Colon (tissue), 2 donors: ENCODE measurements at regions not wholly inside any gene's neighbourhood (a gene's known extent, or its start where the extent isn't known, plus 50 kb on each side); places are given as distances from the start of the nearest gene placed in this dataset.

ENCODE experiments used
- FAIRE-seq: peaks from 2 replicates; lab custom pipeline; 2012; peaks lifted over from hg19 to GRCh38; lab: Jason Lieb, UNC
- donor health status: control.
- donor health status: control.

- no peak for FAIRE-seq
Measured at GRCh38 chr3:181859518-181859917, 147.8 kb downstream of the SOX2 start.

GRCh38 chr3:181860235-181860634 is 148.5 kb downstream of the SOX2 start:
- FAIRE-seq, result no peak

- no peak for FAIRE-seq
Measured at GRCh38 chr3:181862502-181862901, 150.8 kb downstream of the SOX2 start.

GRCh38 chr3:181868576-181869082 is 156.9 kb downstream of the SOX2 start:
- FAIRE-seq, result no peak

GRCh38 chr3:181872887-181873286 is 161.2 kb downstream of the SOX2 start:
- FAIRE-seq, result no peak

GRCh38 chr3:181879926-181880325 is 168.2 kb downstream of the SOX2 start:
- no peak for FAIRE-seq

GRCh38 chr3:181880331-181880730 is 168.6 kb downstream of the SOX2 start:
- no peak for FAIRE-seq

- no peak for FAIRE-seq
Measured at GRCh38 chr3:181881749-181882148, 170.0 kb downstream of the SOX2 start.

- no peak for FAIRE-seq
Measured at GRCh38 chr3:181885868-181886630, 174.3 kb downstream of the SOX2 start.

- no peak for FAIRE-seq
Measured at GRCh38 chr3:181886676-181887075, 175.0 kb downstream of the SOX2 start.

- no peak for FAIRE-seq
Measured at GRCh38 chr3:181887685-181888084, 176.0 kb downstream of the SOX2 start.

- FAIRE-seq, result no peak
Measured at GRCh38 chr3:181888234-181888633, 176.5 kb downstream of the SOX2 start.

GRCh38 chr3:181892848-181893247 is 181.1 kb downstream of the SOX2 start:
- FAIRE-seq, result no peak

GRCh38 chr3:181896605-181897004 is 184.9 kb downstream of the SOX2 start:
- no peak for FAIRE-seq

GRCh38 chr3:181899702-181900101 is 188.0 kb downstream of the SOX2 start:
- no peak for FAIRE-seq

- no peak for FAIRE-seq
Measured at GRCh38 chr3:181901626-181902025, 189.9 kb downstream of the SOX2 start.

GRCh38 chr3:181906338-181906737 is 194.6 kb downstream of the SOX2 start:
- no peak for FAIRE-seq

- FAIRE-seq, result no peak
Measured at GRCh38 chr3:181909241-181909640, 197.5 kb downstream of the SOX2 start.

GRCh38 chr3:181912384-181912783 is 200.7 kb downstream of the SOX2 start:
- FAIRE-seq, result no peak

- no peak for FAIRE-seq
Measured at GRCh38 chr3:181913254-181913653, 201.5 kb downstream of the SOX2 start.

GRCh38 chr3:181915551-181915950 is 203.8 kb downstream of the SOX2 start:
- FAIRE-seq, result no peak

GRCh38 chr3:181916013-181916412 is 204.3 kb downstream of the SOX2 start:
- no peak for FAIRE-seq

GRCh38 chr3:181917027-181917426 is 205.3 kb downstream of the SOX2 start:
- FAIRE-seq, result no peak

- no peak for FAIRE-seq
Measured at GRCh38 chr3:181919375-181919774, 207.7 kb downstream of the SOX2 start.
